Coronary artery (tissue), 2 donors: ENCODE measurements at regions not wholly inside any gene's neighbourhood (a gene's known extent, or its start where the extent isn't known, plus 50 kb on each side); places are given as distances from the start of the nearest gene placed in this dataset.

Experiments used
- DNase-seq: peaks from one replicate; pipeline ENCODE4 v3.0.0-alpha.2; 2017; ENCODE audit warnings: low spot score
- H3K27ac ChIP-seq, 2 donors: fragments of 200-600 bp; sonication (generic); one replicate each; pipeline ENCODE4 v1.5.1; 2016 to 2019
- H3K4me3 ChIP-seq: fragments of 200-600 bp; sonication (generic); 2 replicates; pipeline ENCODE4 v1.5.1; 2016; ENCODE audit warnings: mild to moderate bottlenecking, moderate library complexity
- CTCF ChIP-seq: fragments of 200-600 bp; sonication (generic); IDR thresholded peaks from one replicate; pipeline ENCODE4 v1.5.1; 2019; ENCODE audit warnings: antibody characterized with exemption

DNA sequence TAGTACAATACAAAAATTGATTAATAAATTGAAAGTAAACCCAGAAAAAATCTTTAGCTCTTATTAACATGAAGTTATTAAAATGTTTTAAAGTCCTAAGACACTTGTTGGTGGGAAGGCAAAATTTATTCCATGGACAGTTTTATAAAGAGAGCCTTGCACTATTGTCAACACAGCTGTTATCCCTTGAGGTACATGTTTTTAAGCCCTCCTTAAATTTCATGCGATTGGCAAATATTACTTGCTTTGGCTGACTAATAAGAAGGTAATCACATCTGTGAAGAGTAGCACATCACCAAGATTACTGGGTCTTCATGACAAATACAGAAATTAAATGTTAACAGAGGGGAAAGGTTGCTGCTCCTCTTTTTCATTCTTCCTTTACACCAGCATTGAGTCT lies 611.1 kb downstream of the BRINP3 start:
- Histone ChIP-seq H3K27ac (no peak overlapping the region), H3K4me3 (no peak overlapping the region)
- no peak for TF ChIP-seq CTCF
- DNase-seq = no peak

DNA sequence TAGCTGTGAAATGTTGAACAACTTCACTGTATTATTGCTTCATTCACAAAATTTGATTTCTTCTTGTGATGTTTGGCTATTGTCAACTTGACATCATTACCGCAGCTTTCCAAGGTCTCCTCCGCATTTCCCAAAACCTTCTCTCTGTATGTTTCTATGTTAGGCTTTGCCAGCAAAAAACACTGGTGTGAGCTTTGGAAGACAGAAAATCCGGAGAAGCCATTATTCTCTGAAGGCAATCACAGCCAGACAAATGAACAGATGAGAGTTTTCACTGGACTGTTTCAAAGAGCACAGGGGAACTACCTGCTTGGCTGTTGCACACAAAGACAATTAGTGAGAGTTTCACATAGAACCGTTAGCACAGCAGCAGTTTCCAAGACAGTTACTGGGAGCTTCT lies 609.6 kb downstream of the BRINP3 start:
- H3K4me3 ChIP-seq = no peak overlapping the region
- TF ChIP-seq CTCF = no peak
- H3K27ac ChIP-seq = no peak overlapping the region
- DNase-seq = no peak

DNA sequence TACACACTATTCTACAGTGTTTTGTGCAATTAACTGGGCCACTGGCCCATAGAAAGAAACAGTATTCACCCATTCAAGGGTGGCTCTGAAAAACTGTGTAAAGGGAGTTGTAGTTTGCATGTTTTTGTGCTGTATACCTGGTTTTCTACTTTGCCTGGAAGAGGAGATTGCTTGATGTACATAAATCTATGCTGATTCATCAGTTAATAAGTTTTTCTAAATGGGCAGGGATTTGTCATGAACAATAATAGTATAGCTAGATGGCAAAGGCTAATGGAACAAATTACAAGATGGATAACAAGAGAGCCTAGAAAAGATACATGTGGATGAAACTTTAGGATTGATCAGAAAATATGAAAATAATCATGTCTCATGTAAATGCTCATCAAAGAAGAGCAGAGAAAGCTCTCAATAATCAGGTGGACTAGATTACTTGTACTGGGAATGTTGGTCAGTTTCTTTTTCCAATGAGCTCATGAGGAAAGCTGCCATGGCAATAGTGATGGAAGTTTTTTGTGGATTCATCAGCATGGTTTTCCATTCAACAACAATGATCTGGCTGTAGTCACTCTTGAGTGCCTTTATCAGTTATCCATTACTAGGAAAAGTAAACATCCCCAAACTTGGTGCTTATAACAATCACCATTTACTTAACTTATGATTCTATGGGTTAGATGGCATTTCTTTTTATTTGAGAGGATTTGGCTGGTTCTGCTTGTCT lies 602.8 kb downstream of the BRINP3 start:
- no peak for DNase-seq
- no peak for TF ChIP-seq CTCF
- Histone ChIP-seq H3K27ac (no peak overlapping the region), H3K4me3 (no peak overlapping the region)

DNA sequence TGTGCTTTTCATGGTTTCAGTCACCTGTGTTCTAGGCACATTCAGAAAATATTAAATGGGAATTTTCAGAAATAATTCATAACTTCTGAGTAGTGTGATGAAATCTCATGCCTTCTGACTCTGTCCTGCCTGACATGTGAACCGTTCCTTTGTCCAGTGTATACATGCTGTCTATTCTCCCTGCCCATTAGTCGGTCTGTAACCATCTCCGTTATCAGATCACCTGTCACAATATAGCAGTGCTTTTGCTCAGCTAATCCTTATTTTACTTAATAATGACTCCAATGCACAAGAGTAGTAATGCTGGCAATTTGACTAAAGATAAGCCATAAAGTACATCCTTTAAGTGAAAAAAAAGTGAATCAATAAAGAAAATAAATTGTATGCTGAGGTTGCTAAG lies 597.5 kb downstream of the BRINP3 start:
- H3K27ac ChIP-seq = no peak overlapping the region
- DNase-seq = no peak
- H3K4me3 ChIP-seq = no peak overlapping the region
- no peak for TF ChIP-seq CTCF

GRCh38 chr1:189899686-189900425 lies 577.8 kb downstream of the BRINP3 start:
- DNase-seq = no peak
- TF ChIP-seq CTCF = no peak
- H3K4me3 ChIP-seq = no peak overlapping the region
- no peak overlapping the region for H3K27ac ChIP-seq

DNA sequence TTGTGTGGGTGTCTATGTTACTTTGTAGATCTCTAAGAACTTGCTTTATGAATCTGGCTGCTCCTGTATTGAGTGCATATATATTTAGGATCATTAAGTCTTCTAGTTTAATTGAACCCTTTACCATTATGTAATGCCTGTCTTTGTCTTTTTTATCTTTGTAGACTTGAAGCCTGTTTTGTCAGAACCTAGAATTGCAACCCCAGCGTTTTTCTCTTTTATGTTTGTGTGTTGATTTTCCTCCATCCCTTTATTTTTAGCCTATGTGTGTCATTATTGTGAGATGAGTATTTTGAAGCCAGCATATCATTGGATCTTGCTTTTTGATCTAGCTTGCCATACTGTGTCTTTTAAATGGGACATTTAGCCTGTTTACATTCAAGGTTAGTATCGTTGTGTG lies 573.2 kb downstream of the BRINP3 start:
- H3K27ac ChIP-seq = no peak overlapping the region
- H3K4me3 ChIP-seq = no peak overlapping the region
- no peak for TF ChIP-seq CTCF
- DNase-seq = no peak

DNA sequence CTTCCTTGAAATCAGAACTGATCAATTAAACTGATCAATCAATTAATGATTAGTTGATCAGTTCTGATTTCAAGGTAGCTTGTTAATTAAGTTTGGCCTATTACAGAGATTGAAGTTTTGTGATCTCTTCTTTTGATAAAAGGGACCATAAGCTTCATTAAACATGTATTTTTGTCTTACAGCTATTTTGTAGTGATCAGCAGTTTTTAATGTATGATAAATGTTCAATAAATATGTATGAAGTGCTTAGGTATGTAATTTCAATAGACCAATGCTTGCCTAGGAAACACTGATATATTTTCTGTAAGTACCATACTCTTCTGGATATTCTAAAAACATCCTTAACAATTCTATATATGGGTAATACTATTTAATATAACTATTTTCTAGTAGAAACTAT lies 569.6 kb downstream of the BRINP3 start:
- DNase-seq = no peak
- TF ChIP-seq CTCF = no peak
- H3K27ac ChIP-seq = no peak overlapping the region
- no peak overlapping the region for H3K4me3 ChIP-seq
